Chondrocyte (in vitro differentiated cells): ENCODE measurements at regions not wholly inside any gene's neighbourhood (a gene's known extent, or its start where the extent isn't known, plus 50 kb on each side); places are given as distances from the start of the nearest gene placed in this dataset.
"Not testable (repeated sequence)": the region's sequence is repeated elsewhere in the genome, so short reads cannot be mapped to it uniquely, and the experiment has no call there.

ENCODE experiments used
- DNase-seq: peaks from one replicate; pipeline ENCODE4 v3.0.0; 2021; ENCODE audit warnings: mixed read lengths, low spot score
- H3K27ac Mint-ChIP-seq: one replicate; pipeline ENCODE4 v1.8.0; 2021; ENCODE audit warnings: mild to moderate bottlenecking, moderate library complexity, mixed read lengths; ENCODE audit not compliant: unreplicated experiment
- H3K27me3 Mint-ChIP-seq: 2 replicates; pipeline ENCODE4 v1.8.0; 2021; ENCODE audit warnings: low read depth, mixed read lengths
- H3K36me3 Mint-ChIP-seq: 2 replicates; pipeline ENCODE4 v1.8.0; 2021; ENCODE audit warnings: low read depth, mixed read lengths
- H3K4me1 Mint-ChIP-seq: 2 replicates; pipeline ENCODE4 v1.8.0; 2021; ENCODE audit warnings: low read depth, mild to moderate bottlenecking, mixed read lengths
- H3K4me3 Mint-ChIP-seq: one replicate; pipeline ENCODE4 v1.8.0; 2021; ENCODE audit warnings: mild to moderate bottlenecking, moderate library complexity, mixed read lengths; ENCODE audit not compliant: unreplicated experiment
- H3K9me3 Mint-ChIP-seq: 2 replicates; pipeline ENCODE4 v1.8.0; 2021; ENCODE audit warnings: low read depth, mixed read lengths
- CTCF ChIP-seq: fragments of 200-600 bp; sonication (generic); IDR thresholded peaks from 2 replicates; pipeline ENCODE4 v1.5.0; 2021; ENCODE audit warnings: antibody characterized with exemption, mild to moderate bottlenecking, moderate library complexity

GRCh38 chr14:85074955-85075354 is 455.0 kb upstream of the FLRT2 start:
- Mint-ChIP-seq H3K36me3 (no peaks in the 10 kb centered on the region), H3K4me3 (no peak overlapping the region), H3K27me3 (no peaks in the 10 kb centered on the region), H3K27ac (no peak overlapping the region), H3K9me3 (no peaks in the 10 kb centered on the region), H3K4me1 (peaks cover 15% of the 10 kb centered on the region)
- no peak for TF ChIP-seq CTCF
- no peak for DNase-seq

- no peak for DNase-seq
- H3K4me3 Mint-ChIP-seq: no peak overlapping the region
- no peaks in the 10 kb centered on the region for H3K9me3 Mint-ChIP-seq
- TF ChIP-seq CTCF: no peak
- H3K4me1 Mint-ChIP-seq: peaks cover 15% of the 10 kb centered on the region
- H3K27ac Mint-ChIP-seq: no peak overlapping the region
- no peaks in the 10 kb centered on the region for H3K27me3 Mint-ChIP-seq
- H3K36me3 Mint-ChIP-seq: no peaks in the 10 kb centered on the region
Measured at GRCh38 chr14:85075694-85076476, 454.1 kb upstream of the FLRT2 start.

GRCh38 chr14:85077716-85078115 is 452.2 kb upstream of the FLRT2 start:
- H3K9me3 Mint-ChIP-seq, H3K36me3 Mint-ChIP-seq, DNase-seq, H3K27me3 Mint-ChIP-seq, H3K4me3 Mint-ChIP-seq: not testable (repeated sequence)
- Mint-ChIP-seq H3K4me1 (peaks cover 15% of the 10 kb centered on the region), H3K27ac (peak overlapping the region; percentile 23)

- Mint-ChIP-seq H3K27me3 (no peaks in the 10 kb centered on the region), H3K4me1 (peaks cover 15% of the 10 kb centered on the region), H3K36me3 (no peaks in the 10 kb centered on the region), H3K9me3 (no peaks in the 10 kb centered on the region), H3K27ac (no peak overlapping the region), H3K4me3 (no peak overlapping the region)
- no peak for TF ChIP-seq CTCF
- DNase-seq: no peak
Measured at GRCh38 chr14:85079842-85080730, 449.9 kb upstream of the FLRT2 start.

GRCh38 chr14:85084344-85084743 is 445.6 kb upstream of the FLRT2 start:
- no peak for DNase-seq
- no peak for TF ChIP-seq CTCF
- H3K27ac Mint-ChIP-seq: no peak overlapping the region
- peaks cover 22% of the 10 kb centered on the region for H3K4me1 Mint-ChIP-seq
- H3K36me3 Mint-ChIP-seq: no peaks in the 10 kb centered on the region
- no peaks in the 10 kb centered on the region for H3K9me3 Mint-ChIP-seq
- no peaks in the 10 kb centered on the region for H3K27me3 Mint-ChIP-seq
- H3K4me3 Mint-ChIP-seq: no peak overlapping the region
